NT2/D1 (cell line): ENCODE measurements at regions not wholly inside any gene's neighbourhood (a gene's known extent, or its start where the extent isn't known, plus 50 kb on each side); places are given as distances from the start of the nearest gene placed in this dataset.

Experiments
- DNase-seq: peaks from one replicate; pipeline ENCODE4 v3.0.0-alpha.2; 2011; ENCODE audit warnings: low read depth, low spot score
- H3K27me3 ChIP-seq: 2 replicates; pipeline ENCODE4 v1.6.0; 2011; ENCODE audit warnings: mild to moderate bottlenecking; ENCODE audit not compliant: insufficient read length, insufficient read depth
- H3K36me3 ChIP-seq: 2 replicates; pipeline ENCODE4 v1.6.1; 2011; ENCODE audit warnings: mild to moderate bottlenecking, low read length, mixed read lengths; ENCODE audit not compliant: insufficient read depth, insufficient read length
- H3K4me1 ChIP-seq: 2 replicates; pipeline ENCODE4 v1.5.1; 2011; ENCODE audit not compliant: insufficient read depth, insufficient read length
- H3K4me3 ChIP-seq: 2 replicates; pipeline ENCODE4 v1.5.1; 2011; ENCODE audit warnings: low read depth; ENCODE audit not compliant: insufficient read length
- H3K9ac ChIP-seq: 2 replicates; pipeline ENCODE4 v1.6.0; 2011; ENCODE audit warnings: low read depth; ENCODE audit not compliant: insufficient read length
- H3K9me3 ChIP-seq: 2 replicates; pipeline ENCODE4 v1.5.1; 2011; ENCODE audit warnings: mild to moderate bottlenecking, low read length; ENCODE audit not compliant: insufficient read depth
- SUZ12 ChIP-seq: IDR thresholded peaks from 2 replicates; pipeline ENCODE4 v1.6.1; 2011; ENCODE audit not compliant: insufficient read length, insufficient read depth; ENCODE audit errors: extremely low read depth
- YY1 ChIP-seq: IDR thresholded peaks from 2 replicates; pipeline ENCODE4 v1.6.1; 2011; ENCODE audit not compliant: insufficient read length, insufficient read depth
- ZNF274 ChIP-seq: IDR thresholded peaks from 2 replicates; pipeline ENCODE4 v1.6.1; 2011; ENCODE audit warnings: mild to moderate bottlenecking, low read depth, low read length

GRCh38 chr10:131814567-131815265 lies 86.1 kb upstream of the PPP2R2D start:
- no peaks in the 10 kb centered on the region for H3K36me3 ChIP-seq
- no peak overlapping the region for H3K9ac ChIP-seq
- H3K9me3 ChIP-seq, result no peaks in the 10 kb centered on the region
- peaks cover 7% of the 10 kb centered on the region for H3K4me1 ChIP-seq
- no peak overlapping the region for H3K4me3 ChIP-seq
- no peak for DNase-seq
- no peak for TF ChIP-seq SUZ12
- no peak for TF ChIP-seq ZNF274
- TF ChIP-seq YY1, result no peak
- peaks cover 7% of the 10 kb centered on the region for H3K27me3 ChIP-seq

DNA sequence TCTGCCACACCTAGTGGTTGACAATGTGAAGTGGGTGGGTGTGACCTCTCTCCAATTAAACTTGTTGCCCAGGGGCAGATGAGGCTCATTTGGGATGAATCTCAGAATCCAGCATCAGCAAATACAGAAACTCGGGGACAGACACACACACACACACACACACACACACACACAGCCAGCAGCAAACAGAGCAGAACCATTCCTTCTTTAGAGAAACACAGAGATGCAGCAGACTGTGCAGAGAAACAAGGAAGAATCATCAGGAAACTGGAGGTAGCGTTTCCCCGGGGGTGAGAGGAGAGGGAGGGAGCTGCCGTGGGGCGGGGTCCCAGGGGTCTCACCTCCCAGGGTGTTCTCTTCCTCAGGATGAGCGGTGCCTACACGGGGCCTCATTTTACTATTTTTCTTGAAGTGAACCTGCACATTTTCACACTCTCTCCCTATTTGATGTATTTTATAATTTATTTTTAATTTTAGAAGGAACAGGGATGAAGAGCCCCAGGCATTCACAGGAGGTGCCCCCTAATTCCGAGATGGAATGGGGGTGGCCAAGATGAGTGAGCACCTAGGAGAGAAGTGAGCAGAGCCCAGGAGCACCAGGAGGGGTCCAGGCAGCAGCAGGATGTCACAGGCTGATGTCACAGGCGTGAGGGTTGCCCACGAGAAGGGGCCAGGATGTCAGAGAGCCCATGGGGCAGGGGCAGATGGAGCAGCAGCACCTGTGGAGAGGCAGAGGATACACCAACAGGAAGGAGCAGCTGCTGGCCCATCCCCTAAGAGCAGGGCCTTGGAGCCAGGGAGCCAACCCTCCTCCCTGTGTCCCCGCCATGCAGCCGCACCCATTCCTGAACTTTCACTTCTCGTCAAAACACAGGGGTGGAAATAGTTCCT lies 85.3 kb upstream of the PPP2R2D start:
- H3K4me1 ChIP-seq, result peaks cover 7% of the 10 kb centered on the region
- H3K4me3 ChIP-seq, result no peak overlapping the region
- no peaks in the 10 kb centered on the region for H3K9me3 ChIP-seq
- H3K9ac ChIP-seq, result no peak overlapping the region
- no peaks in the 10 kb centered on the region for H3K36me3 ChIP-seq
- DNase-seq, result no peak
- peaks cover 7% of the 10 kb centered on the region for H3K27me3 ChIP-seq
- TF ChIP-seq ZNF274, result no peak
- TF ChIP-seq SUZ12, result no peak
- no peak for TF ChIP-seq YY1

DNA sequence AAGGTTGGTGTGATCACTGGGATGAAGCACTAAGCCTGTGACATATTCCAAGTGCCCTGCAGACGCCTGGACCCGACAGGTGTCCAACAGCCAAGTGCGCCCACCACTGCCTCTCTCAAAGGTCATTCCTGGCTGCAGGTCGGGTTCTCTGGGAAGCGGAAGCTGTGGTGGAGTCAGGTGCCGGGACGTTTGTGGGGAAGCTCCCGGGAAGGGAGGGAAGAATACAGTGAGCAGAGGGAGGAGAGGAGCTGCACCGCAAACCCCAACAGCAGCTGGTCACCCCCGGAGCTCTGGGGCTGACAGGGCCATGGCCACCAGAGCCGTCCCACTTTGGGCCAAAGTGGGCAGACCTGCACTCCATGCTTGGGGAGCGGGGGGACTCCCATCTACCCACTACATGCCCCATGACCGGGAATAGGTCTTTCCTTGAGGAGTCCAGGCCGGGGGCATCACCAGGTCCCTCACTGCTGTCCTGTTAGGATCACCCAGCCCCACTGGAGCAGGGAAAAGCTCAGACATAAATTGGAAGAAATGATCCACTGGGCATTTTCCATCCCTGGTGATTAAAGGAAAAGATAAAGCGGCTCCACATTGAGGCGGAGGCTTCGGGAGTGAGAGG lies 84.5 kb upstream of the PPP2R2D start:
- Histone ChIP-seq H3K9me3 (no peaks in the 10 kb centered on the region), H3K4me1 (peaks cover 7% of the 10 kb centered on the region), H3K4me3 (no peak overlapping the region), H3K27me3 (peaks cover 7% of the 10 kb centered on the region), H3K36me3 (no peaks in the 10 kb centered on the region), H3K9ac (no peak overlapping the region)
- TF ChIP-seq SUZ12 (no peak), ZNF274 (no peak), YY1 (no peak)
- DNase-seq, result no peak

GRCh38 chr10:131816941-131817700 lies 83.7 kb upstream of the PPP2R2D start:
- Histone ChIP-seq H3K9me3 (no peaks in the 10 kb centered on the region), H3K9ac (no peak overlapping the region), H3K4me3 (no peak overlapping the region), H3K4me1 (peaks cover 7% of the 10 kb centered on the region), H3K27me3 (peaks cover 7% of the 10 kb centered on the region), H3K36me3 (no peaks in the 10 kb centered on the region)
- TF ChIP-seq YY1, result no peak
- TF ChIP-seq SUZ12, result no peak
- TF ChIP-seq ZNF274, result no peak
- DNase-seq, result no peak

- peaks cover 7% of the 10 kb centered on the region for H3K4me1 ChIP-seq
- DNase-seq, result no peak
- H3K9ac ChIP-seq, result no peak overlapping the region
- no peaks in the 10 kb centered on the region for H3K9me3 ChIP-seq
- TF ChIP-seq ZNF274 (no peak), YY1 (no peak), SUZ12 (no peak)
- H3K36me3 ChIP-seq, result no peaks in the 10 kb centered on the region
- no peak overlapping the region for H3K4me3 ChIP-seq
- peaks cover 7% of the 10 kb centered on the region for H3K27me3 ChIP-seq
Measured at GRCh38 chr10:131817866-131818509, 82.8 kb upstream of the PPP2R2D start.

DNA sequence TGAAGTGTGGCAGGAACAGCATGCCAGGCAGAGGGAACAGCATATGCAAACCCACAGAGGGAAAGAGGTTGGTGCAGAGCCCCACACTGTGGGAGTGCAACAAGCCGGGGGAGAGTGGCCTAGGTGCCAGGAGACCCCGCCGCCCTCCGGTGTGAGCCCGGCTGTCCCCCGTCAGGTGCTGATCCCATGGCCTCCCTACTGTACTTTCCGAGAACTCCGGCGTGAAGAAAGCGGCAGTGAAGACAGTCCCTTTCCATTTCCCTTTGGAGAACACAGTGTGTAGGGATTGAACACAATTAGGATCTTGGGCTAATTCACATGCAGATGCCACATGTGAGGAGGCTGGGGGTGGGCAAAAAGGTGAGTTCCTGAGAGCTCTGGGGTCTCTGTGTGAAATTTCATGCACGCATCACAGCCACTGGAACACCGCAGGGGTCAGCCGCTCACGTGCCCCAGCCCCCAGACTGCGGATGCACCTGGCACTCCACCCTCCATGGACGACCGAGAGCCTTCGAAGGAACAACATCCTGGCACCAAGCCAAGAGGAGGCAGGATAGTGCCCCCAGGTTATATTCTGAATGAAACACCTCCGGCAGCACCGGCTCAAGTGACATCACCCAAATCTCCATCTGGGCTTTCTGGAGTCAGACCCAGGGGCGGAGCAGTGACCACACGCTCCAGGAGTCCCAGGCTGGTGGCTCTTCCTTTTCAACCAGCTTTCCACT lies 82.1 kb upstream of the PPP2R2D start:
- no peaks in the 10 kb centered on the region for H3K36me3 ChIP-seq
- H3K4me1 ChIP-seq, result peaks cover 7% of the 10 kb centered on the region
- H3K9me3 ChIP-seq, result no peaks in the 10 kb centered on the region
- peaks cover 7% of the 10 kb centered on the region for H3K27me3 ChIP-seq
- no peak overlapping the region for H3K4me3 ChIP-seq
- no peak for TF ChIP-seq SUZ12
- no peak for TF ChIP-seq ZNF274
- no peak for TF ChIP-seq YY1
- H3K9ac ChIP-seq, result no peak overlapping the region
- DNase-seq, result no peak
